Kidney capillary endothelial cell (primary cell): ENCODE measurements at regions not wholly inside any gene's neighbourhood (a gene's known extent, or its start where the extent isn't known, plus 50 kb on each side); places are given as distances from the start of the nearest gene placed in this dataset.

ENCODE experiments used
- DNase-seq: peaks from one replicate; pipeline ENCODE4 v3.0.0-alpha.2; 2018; ENCODE audit warnings: low spot score

DNA sequence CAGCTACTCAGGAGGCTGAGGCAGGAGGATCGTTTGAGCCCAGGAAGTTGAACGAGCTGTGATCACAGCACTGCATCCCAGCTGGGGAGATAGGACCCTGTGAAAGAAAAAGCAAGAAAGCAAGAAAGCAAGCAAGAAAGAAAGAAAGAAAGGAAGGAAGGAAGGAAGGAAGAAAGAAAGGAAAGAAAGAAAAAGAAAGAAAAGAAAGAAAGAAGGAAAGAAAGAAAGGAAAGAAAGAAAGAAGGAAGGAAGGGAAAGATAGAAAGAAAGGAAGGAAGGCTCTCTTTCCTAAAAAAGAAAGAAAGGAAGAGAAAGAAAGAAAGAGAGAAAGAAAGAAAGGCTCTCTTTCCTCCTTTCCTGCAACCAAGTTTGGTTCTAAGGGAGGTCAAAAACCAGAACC lies 380.3 kb downstream of the PCNX1 start:
- DNase-seq: no peak

DNA sequence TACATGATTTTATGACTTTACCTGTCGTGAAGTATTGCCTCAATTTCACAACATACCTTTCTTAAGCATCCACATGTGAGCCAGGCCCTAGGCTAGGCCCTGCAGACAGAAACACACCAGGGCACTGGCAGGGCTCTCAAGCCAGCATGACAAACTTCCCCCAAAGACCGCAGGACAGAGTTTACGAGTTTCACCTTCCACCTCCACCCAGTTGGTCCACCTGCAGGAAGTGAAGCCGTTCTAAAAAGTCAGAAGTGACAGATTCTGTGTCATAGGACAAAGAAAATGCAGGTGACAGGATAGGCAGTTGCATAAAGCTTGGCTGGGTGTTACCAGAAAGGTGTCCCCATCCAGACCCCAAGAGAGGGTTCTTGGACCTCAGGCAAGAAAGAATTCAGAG lies 382.3 kb downstream of the PCNX1 start:
- no peak for DNase-seq

DNA sequence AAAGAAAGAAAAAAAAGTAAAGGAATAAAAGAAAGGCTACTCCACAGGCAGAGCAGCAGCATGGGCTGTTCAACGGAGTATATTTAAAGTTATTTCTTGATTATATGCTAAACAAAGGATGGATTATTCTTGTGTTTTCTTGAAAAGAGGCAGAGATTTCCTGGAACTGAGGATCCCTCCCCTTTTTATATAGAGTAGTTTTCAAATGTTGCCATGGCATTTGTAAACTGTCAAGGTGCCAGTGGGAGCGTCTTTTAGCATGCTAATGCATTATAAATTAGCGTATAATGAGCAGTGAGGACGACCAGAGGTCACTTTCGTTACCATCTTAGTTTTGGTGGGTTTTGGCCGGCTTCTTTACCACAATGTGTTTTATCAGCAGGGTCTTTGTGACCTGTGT lies 383.0 kb downstream of the PCNX1 start:
- DNase-seq: no peak

DNA sequence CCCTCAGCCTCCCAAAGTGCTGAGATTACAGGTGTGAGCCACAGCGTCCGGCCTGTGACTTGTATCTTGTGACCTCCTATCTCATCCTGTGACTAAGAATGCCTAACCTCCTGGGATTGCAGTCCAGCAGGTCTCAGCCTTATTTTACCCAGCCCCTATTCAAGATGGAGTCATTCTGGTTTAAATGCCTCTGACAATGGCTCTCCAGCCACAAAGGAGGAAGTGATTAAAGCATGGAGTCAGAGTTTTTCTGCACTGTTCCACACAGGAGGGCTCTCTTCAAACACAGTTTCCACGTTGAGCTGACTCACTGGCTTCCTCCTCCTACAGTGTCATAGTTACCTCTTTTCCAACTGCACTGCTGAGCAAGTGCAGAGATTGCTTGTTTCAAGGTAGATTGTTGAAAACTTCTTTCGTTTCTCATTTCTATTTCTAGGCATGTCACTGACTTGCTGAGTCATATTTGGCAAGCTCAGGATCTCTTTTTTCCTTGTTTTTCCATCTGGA lies 383.8 kb downstream of the PCNX1 start:
- peak; percentile 99 for DNase-seq

DNA sequence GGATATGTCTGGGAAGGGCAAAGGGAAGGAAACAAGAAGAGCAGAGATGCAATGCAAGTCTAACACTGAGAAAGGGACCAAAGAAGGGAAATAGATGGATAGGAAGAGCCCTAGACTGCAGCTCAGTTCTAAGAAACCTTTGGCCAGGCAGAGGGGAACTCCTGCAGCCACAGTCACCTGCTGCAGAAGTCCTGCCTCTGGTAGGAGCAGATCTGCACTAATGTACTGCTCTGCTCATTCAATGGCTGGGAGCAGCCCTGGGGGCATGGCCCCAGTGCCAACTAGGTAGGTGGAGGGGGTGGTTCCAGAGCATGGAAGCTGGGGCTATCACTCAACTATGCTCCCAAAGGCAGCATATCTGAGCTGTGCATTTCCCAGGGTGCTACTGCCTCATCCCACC lies 388.9 kb downstream of the PCNX1 start:
- no peak for DNase-seq

DNA sequence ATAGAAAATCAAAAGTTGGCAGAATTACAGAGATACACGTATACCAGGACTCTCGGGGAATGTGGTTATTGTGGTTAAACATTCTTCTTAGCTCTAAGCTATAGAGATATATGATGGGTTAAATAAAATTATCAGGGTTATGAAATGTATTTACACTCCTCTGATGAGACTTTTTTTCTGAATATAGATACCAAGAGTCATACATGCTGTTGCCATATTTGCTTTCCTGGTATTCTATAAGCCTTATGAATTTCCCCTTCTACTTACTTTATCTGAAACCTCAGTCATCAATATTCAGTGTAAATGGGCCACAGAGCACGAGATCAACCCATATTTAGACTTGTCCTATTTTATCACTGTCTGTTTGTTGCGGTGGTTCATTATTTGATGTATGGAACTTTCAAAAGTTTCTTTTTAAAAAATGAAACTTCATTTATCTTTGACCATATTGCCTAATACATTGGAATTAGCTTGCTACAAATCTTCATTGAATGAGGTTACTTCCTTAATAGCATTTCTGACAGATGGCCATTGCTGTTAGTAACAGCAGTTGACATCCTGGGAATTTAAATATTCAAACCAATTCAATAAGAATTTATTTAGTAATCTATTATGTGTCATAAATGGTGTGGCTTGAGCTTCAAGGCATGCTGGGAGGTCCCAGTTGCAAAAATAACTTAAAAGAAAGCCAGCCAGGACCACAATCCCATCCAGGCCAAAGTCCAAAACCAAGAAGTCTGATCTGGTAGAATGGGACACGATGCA lies 393.5 kb downstream of the PCNX1 start:
- no peak for DNase-seq

DNA sequence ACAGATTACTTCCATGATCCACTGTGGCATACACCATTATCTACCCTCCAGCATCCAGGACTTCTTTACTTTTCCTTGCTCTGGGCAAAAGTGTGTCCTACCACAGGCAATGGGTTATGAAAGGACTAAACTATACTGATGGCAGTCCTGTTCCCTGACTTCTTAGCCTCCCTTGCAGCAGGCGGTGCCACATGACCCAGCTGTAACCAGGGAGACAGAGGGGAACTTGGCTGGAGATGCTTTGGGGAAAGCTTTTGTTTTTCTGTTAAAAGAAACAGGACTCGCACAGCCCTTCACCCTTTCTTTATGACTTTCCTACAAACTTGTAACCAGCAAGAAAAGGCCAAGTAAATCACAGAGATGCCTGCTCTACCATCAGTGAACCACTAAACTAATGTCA lies 394.4 kb downstream of the PCNX1 start:
- DNase-seq: no peak

DNA sequence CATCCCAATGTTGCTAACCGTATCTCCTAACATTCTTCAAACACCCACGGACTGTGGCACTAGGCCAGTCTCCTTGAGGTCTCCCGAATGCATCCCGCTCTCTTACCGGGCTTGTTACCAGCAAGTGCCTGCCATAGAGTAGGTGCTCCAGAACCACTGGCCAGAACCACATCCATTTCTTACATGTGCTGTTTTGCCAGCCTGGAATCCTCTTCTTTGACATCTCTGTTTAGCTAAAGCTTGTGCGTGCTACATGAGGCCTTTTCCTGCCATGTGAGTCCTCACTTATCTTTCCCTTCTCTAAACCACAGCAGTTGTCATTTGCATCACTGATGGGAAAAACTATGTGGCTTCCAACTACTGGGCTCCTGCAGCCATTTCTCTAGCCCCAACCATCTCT lies 397.4 kb downstream of the PCNX1 start:
- no peak for DNase-seq

DNA sequence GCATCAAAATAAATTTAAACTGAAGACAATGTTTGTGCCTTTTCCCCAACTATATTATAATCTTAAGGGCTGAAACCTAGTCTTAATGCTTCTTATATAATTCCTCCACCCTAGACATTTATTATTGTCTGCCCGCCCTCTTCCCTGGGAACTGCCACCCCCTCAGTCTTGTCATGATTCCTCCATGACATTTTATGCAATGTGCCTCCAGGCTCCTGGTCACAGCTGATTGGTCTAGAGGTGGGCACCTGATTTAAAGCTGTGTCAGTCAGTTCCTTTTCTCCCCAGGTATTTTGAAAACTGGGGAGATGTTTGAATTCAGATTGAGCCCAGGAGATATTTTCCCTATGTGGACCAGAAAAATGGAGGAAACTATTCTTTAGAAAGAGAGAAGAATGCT lies 401.4 kb downstream of the PCNX1 start:
- no peak for DNase-seq

DNA sequence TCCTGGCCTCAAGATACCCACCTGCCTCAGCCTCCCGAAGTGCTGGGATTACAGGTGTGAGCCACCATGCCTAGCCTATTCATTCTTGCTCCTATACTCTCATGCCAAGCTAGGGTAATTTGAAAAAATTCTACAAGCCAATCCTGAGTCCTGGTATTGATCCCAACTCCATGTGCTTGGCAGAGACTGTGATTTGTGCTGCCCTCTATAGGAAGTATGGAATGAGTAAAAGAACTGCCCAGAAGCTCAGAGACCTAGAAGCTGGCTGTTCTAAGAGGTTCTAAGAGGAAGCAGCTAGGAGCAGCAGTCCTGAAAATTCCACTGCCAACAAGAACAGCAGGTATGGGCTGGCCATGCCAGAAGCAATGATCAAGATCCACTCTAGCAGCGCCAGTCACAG lies 402.5 kb downstream of the PCNX1 start:
- no peak for DNase-seq

DNA sequence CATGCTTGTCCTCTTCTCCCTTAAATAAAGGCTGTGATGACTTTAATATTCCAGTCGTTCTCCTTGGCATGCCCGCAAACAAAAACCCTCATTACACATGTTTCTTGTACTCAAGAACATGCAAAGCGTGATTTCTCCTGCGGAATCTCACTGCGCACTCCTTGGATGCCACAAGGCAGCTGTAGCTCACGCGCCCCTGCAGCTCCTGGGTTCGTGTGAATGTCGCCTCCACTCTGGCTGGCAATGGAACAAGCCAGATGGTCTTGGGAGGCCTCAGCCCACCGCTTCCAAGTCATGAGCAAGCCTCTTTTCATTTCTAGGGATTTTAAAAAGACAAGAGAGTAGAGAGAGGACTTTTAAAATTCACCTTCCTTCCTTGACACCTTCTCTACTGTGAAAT lies 403.8 kb downstream of the PCNX1 start:
- no peak for DNase-seq

DNA sequence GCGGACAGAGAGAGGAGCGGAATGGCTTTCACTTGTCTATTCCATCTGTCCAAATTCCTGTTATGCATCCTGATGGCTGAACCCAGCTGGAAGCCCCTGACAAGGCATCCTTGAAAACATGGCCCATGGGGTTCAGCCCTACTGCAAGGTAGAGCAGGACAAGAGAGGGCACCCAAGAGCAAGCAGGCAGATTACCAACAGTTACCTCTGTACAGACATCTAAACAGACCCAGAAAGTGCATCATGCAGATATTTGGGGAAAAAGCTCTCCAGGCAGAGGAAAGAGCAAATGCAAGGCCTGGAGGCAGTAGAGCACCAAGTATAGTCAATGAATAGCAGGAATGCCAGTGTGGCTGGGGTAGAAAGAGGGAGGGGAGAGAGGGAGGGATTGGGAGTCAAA lies 407.5 kb downstream of the PCNX1 start:
- DNase-seq: no peak

DNA sequence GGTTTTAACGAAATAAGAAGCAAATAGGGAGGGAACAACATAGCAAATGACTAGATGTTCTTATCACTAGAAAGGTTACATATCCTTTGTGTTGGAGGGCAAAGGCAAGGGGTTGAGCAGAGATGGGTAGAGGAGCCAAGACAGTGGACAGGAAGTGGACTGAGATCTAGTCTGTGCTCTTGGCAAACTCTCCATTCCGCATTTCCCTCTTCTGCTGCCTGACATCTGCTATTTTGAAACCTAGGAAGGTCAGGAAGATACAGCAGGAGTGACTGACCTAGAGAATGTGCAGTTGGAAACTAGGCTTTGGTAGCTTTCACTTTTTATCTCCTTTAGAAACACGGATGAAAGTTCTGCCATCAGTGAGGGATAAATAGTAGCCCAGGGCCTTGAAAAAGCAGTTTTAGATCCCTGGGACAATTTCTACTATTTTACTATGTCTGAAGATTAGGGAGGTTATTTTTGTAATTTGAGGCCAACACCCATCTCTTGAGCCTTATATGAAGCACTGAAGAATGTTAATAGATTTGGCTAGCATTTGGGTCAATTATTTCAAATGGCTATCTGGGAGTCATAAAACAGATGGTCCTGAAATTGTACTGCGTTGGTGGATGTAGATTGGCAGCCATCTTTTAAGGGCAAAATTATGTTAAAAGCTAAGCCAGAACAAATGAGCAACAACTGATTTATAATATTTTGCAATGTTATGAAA lies 410.3 kb downstream of the PCNX1 start:
- DNase-seq: no peak

DNA sequence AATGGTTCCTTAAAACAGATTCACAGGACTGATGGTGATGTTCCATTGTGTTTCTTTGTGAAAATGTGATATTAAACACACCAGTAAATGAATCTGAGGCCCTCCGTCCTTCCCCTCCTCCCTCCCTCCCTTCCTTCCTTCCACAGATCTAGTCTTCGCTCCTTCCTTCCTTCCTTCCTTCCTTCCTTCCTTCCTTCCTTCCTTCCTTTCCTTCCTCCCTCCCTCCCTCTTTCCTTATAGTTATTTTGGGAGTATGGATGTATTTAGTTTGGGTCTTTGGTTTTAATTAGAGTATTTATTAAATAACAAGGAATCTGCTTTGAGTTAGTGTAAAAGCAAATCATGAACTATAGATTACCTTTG lies 410.8 kb downstream of the PCNX1 start:
- no peak for DNase-seq

DNA sequence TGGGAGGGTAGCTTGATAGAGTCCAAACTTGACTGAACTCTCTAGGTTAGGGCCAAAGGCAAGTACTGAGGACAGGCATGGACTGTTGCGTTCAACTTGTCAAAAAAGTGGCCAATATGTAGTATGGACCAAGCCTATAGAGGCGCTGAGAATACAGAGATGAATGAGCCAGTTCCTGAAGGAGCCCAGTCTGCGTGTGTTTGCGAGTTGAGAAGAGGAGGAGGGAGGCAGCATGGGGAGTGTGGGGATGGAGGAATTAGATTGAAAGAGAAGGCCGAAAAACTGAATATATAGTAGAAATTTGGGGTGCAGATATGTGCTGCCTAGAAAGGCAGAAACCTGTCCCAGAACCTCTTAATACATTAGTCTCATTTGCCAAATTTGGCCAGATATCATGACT lies 412.4 kb downstream of the PCNX1 start:
- no peak for DNase-seq

DNA sequence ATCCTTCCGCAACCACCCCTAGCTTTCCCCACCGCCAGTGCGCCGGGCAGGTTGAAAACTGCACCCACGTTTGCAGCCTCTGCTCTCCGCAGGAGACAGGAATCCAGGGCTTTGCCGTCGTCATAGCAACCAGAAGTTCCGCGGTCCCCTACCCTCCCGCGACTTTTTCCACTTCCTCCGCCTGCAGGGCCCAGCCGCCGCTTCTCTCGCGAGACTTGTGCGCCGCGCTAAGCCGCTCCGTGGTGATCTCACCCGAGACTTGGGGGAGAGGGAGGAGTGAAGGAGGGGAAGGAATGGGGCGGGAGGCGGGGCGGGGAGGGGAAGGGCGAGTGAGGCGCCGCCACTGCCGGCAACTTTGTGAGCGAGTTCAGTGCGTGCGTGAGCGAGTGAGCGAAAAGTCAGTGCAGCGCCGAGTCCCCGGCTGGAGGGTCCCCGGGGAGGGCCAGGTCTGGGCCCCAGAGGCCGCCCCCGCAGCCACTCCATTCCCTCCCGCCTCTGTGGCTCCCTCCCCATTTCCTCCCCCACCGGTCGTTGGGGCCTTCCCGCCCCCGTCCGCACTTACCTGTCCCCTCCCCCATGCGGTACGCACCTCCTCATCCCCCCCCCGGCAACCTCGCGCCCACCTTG lies 413.0 kb downstream of the PCNX1 start, which contains the start of gene SIPA1L1:
SIPA1L1 (plus strand) TSS at position 370 of the 627 bp plus-strand sequence.
- DNase-seq: peak; percentile 93

DNA sequence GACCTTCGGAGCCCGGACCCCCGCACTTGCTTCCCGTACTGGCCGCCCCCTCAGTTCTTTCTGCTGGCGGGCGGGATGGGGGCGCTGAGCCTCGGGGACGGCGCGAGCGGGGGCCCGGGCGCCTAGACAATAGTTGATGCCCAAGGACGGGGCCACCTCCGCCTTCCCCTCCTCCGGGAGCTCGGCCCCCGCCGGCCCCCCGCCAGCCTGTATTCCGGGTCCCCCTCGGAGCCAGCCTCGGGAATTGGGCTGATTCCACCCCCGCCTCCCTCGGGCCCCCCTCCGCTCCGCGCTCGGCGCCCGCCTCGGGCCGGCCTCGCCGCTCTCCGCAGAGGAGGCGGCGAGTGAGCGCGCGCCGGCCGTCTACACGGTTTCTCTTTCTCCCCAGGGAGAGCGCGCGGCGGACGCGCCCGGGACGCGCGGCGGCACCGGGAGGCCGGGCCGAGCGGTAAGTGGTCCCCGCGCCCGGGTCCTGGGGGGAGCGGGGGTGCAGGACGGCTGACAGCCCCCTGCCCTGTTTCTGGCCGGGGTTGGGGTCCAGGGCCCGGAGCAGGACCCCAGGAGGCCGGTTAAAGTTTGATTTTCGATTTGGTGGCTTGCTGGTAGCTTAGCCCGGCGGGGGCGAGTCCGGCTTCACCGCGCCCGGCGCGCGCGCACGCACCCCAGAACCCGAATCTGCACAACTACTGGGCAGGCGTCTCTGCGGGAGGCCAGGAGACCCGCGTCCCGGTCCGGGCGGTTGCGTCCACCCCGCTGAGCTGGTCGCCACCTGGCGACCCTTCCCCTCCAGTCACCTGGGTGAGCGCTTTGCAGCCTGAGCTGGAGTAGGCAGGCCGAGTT lies 413.7 kb downstream of the PCNX1 start:
- DNase-seq: peak; percentile 27

DNA sequence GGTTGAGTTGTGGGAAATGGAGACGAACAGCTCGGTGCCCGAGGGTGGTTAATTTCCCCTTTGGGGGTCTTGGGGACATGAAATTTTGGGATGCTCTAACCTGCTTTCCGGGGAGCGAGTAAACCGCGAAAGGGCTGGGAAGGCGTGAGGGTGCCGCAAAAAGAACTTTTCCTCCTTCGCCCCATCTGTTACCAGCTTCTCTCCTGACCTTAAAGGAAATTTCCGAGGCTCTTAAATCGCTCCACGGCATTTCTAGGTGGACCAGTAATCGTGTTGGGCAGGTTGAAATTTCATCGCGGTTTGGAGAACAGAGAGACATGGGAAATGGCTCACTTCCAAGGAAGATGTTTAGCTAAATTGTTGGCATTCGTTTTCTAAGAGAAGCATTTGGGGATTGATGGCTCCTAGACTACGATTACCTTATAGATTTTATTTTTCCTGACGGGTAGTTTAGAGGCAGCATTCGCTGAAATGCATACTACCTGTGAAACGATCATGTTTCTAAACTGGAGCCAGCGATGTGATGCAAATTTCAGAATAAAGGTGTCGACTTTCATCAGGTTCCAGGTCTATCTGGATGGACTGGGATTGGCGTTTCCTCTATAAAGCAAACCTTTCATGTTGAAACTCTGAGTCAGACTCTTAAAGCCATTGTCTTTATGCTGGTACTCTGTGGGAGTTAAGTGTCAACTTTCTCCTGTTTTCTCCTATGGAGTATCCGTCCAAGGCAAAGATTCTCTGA lies 414.5 kb downstream of the PCNX1 start:
- DNase-seq: peak; percentile 73

DNA sequence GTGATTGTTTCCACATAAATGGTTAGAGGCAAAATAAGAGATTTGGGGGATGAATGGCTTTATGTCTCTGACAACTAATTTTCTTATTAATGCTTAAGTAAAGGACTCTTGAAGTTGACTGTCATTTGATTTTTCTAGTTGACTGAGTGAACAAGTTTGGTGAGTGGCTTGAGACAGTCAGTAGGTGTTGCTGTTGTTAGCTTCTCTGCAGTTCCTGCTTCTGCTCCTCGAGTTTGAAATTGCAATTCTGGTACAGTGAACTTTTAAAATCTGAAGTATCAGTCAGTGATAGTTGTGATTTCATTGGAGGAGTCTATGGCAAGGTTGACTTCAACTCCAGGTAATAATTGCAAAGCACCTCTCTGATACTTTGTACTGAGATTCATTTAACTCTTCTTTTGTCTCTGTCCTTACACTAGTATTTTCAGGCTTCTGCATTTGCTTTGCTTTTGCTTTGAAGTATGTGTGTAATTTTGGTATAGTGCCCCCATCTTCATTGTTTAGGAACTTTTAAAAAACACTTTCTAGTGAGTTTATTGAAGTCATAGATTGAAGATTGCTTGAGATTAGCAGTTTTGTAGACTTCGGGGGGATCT lies 415.5 kb downstream of the PCNX1 start:
- DNase-seq: peak; percentile 10

DNA sequence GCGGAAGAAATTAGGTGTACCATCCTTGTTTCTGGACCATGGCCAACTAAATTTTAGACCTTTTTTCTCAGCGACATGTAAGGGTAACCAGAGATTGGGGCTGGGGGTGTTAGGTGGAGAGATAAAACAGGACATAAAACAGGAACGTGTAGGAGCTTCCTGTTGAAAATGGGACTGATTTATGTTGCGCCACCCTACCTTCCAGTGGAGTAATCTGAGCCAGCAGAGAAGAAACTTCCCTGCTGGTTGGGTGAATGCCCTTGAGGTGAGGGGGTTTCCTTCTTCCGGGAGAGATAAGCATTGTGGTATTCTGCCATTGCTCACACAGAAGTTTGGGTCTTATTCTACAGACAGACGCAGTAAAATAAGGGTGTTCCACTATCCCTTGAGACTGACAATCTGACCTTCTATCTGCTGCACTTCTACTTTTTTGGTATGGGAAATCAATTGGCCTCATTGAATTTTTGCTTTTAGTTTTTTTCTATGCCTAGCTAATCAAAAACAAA lies 417.6 kb downstream of the PCNX1 start:
- no peak for DNase-seq

DNA sequence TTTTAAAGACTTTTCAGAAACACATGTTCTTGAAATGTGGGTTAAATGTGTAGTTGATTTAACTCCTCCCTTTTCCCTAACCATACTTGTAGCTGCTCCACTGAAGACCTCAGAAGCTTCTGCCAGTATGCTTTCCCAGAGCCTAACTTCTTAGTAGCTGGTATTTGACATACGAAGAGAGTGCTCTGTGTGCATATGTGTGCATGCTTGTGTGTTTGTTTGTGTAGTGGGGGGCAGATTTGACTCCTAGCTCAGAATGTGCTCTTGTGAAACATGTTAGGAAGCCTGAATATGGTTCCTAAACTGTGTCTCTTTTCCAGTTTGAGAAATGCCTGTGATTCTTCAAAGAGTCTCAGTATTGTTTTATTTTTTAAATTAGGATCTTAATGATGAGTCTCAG lies 420.4 kb downstream of the PCNX1 start:
- DNase-seq: no peak
